Activated T-cell treated with anti-CD3 and anti-CD28 coated beads for 48 hours (primary cell): ENCODE measurements at regions not wholly inside any gene's neighbourhood (a gene's known extent, or its start where the extent isn't known, plus 50 kb on each side); places are given as distances from the start of the nearest gene placed in this dataset.

Source experiments
- DNase-seq: peaks from one replicate; pipeline ENCODE4 v3.0.0-alpha.2; 2020; ENCODE audit warnings: low read depth

- DNase-seq: no peak
Measured at GRCh38 chr5:173802670-173803165, 85.4 kb upstream of the CPEB4 start.

GRCh38 chr5:173804579-173804978 lies 83.6 kb upstream of the CPEB4 start:
- no peak for DNase-seq

- no peak for DNase-seq
Measured at GRCh38 chr5:173806270-173807035, 81.7 kb upstream of the CPEB4 start.

GRCh38 chr5:173807181-173807655 lies 80.9 kb upstream of the CPEB4 start:
- DNase-seq: no peak

GRCh38 chr5:173808079-173808808 lies 79.9 kb upstream of the CPEB4 start:
- DNase-seq: no peak

- no peak for DNase-seq
Measured at GRCh38 chr5:173809014-173809413, 79.1 kb upstream of the CPEB4 start.

GRCh38 chr5:173812811-173813550 lies 75.2 kb upstream of the CPEB4 start:
- no peak for DNase-seq

GRCh38 chr5:173814053-173814452 lies 74.1 kb upstream of the CPEB4 start:
- no peak for DNase-seq

GRCh38 chr5:173815571-173815970 lies 72.6 kb upstream of the CPEB4 start:
- no peak for DNase-seq

GRCh38 chr5:173816728-173817127 lies 71.4 kb upstream of the CPEB4 start:
- no peak for DNase-seq

- no peak for DNase-seq
Measured at GRCh38 chr5:173817561-173817960, 70.6 kb upstream of the CPEB4 start.

GRCh38 chr5:173819521-173819920 lies 68.6 kb upstream of the CPEB4 start:
- DNase-seq: no peak

- DNase-seq: no peak
Measured at GRCh38 chr5:173823274-173823644, 64.9 kb upstream of the CPEB4 start.

GRCh38 chr5:173823721-173824567 lies 64.2 kb upstream of the CPEB4 start:
- no peak for DNase-seq

GRCh38 chr5:173825215-173825865 lies 62.8 kb upstream of the CPEB4 start:
- DNase-seq: no peak

- no peak for DNase-seq
Measured at GRCh38 chr5:173826086-173826427, 62.1 kb upstream of the CPEB4 start.

- no peak for DNase-seq
Measured at GRCh38 chr5:173826428-173827350, 61.5 kb upstream of the CPEB4 start.

- no peak for DNase-seq
Measured at GRCh38 chr5:173828952-173829351, 59.2 kb upstream of the CPEB4 start.

- DNase-seq: no peak
Measured at GRCh38 chr5:173829826-173830225, 58.3 kb upstream of the CPEB4 start.

- no peak for DNase-seq
Measured at GRCh38 chr5:173830421-173830820, 57.7 kb upstream of the CPEB4 start.
